IMR-90 (cell line): ENCODE measurements at regions not wholly inside any gene's neighbourhood (a gene's known extent, or its start where the extent isn't known, plus 50 kb on each side); places are given as distances from the start of the nearest gene placed in this dataset.

Experiments used
- ATAC-seq: fragments of 200-7000 bp; cut with Tn5 transposase; 2 replicates; pipeline ENCODE4 v1.9.1; 2020; ENCODE audit warnings: low read depth, mild to moderate bottlenecking, moderate library complexity
- BruUV-seq: library from RNA; stranded (reverse); fragments of 400-500 nt; replicated peaks from 2 replicates; lab custom pipeline; 2021; lab: Mats Ljungman, UMichigan
- CTCF ChIA-PET: fragments of 300-600 bp; formaldehyde crosslinking; extraction: SDS; loops from one replicate; lab custom pipeline; 2021; ENCODE audit warnings: antibody characterized with exemption; lab: Yijun Ruan, JAX
- POLR2A ChIA-PET: fragments of 300-600 bp; sonication (Branson Sonifier 250); formaldehyde crosslinking; loops from one replicate; lab custom pipeline; 2022; ENCODE audit warnings: antibody characterized with exemption; ENCODE audit not compliant: unreplicated experiment; lab: Charles Lee
- DNase-seq: peaks from one replicate; pipeline ENCODE4 v3.0.0; 2013
- H2AFZ ChIP-seq: replicated peaks from 2 replicates; pipeline ENCODE3; 2013; ENCODE audit warnings: low read length, mild to moderate bottlenecking; ENCODE audit not compliant: poor library complexity
- H2AK5ac ChIP-seq: 2 replicates; pipeline ENCODE4 v1.6.1; 2013; ENCODE audit warnings: low read depth, low read length, inconsistent platforms
- H2AK9ac ChIP-seq: replicated peaks from 2 replicates; pipeline ENCODE3; 2013; ENCODE audit warnings: mild to moderate bottlenecking, low read depth, low read length, moderate library complexity; ENCODE audit not compliant: poor library complexity
- H2BK120ac ChIP-seq: 2 replicates; pipeline ENCODE4 v1.6.1; 2013; ENCODE audit warnings: low read depth, low read length, inconsistent platforms
- H2BK15ac ChIP-seq: 3 replicates; pipeline ENCODE4 v1.6.1; 2013; ENCODE audit warnings: low read depth, low read length, inconsistent platforms
- H2BK20ac ChIP-seq: 2 replicates; pipeline ENCODE4 v1.6.1; 2013; ENCODE audit warnings: low read depth, mild to moderate bottlenecking, inconsistent platforms, low read length, moderate library complexity
- H2BK5ac ChIP-seq: 2 replicates; pipeline ENCODE4 v1.6.1; 2013; ENCODE audit warnings: mild to moderate bottlenecking, low read depth, low read length, inconsistent platforms; ENCODE audit not compliant: poor library complexity, severe bottlenecking
- H3K14ac ChIP-seq: replicated peaks from 2 replicates; pipeline ENCODE4 v1.6.1; 2013; ENCODE audit warnings: low read depth, low read length, inconsistent platforms
- H3K18ac ChIP-seq: 2 replicates; pipeline ENCODE4 v1.6.1; 2013; ENCODE audit warnings: low read depth, low read length, control low read depth
- H3K23ac ChIP-seq: 2 replicates; pipeline ENCODE4 v1.6.1; 2013; ENCODE audit warnings: low read depth, low read length, inconsistent platforms
- H3K27ac ChIP-seq: 2 replicates; pipeline ENCODE4 v1.5.1; 2013; ENCODE audit warnings: mild to moderate bottlenecking, control low read depth, low read length; ENCODE audit not compliant: insufficient read depth
- H3K27me3 ChIP-seq: 2 replicates; pipeline ENCODE4 v1.6.1; 2013; ENCODE audit warnings: low read length; ENCODE audit not compliant: control insufficient read depth, insufficient read depth
- H3K36me3 ChIP-seq: 2 replicates; pipeline ENCODE4 v1.6.1; 2013; ENCODE audit warnings: low read length, mixed read lengths; ENCODE audit not compliant: control insufficient read depth, insufficient read depth
- H3K4ac ChIP-seq: 2 replicates; pipeline ENCODE4 v1.6.1; 2013; ENCODE audit warnings: low read depth, low read length, inconsistent platforms
- H3K4me1 ChIP-seq: 2 replicates; pipeline ENCODE4 v1.6.1; 2013; ENCODE audit warnings: low read length, mixed read lengths; ENCODE audit not compliant: control insufficient read depth, insufficient read depth
- H3K4me2 ChIP-seq: 2 replicates; pipeline ENCODE4 v1.6.1; 2013; ENCODE audit warnings: low read depth, mild to moderate bottlenecking, control low read depth, low read length, moderate library complexity
- H3K4me3 ChIP-seq: 2 replicates; pipeline ENCODE4 v1.5.1; 2013; ENCODE audit warnings: low read depth, mild to moderate bottlenecking, control low read depth, low read length, moderate library complexity; ENCODE audit not compliant: insufficient read depth
- H3K56ac ChIP-seq: 2 replicates; pipeline ENCODE4 v1.6.1; 2013; ENCODE audit warnings: low read length, inconsistent platforms; ENCODE audit not compliant: insufficient read depth; ENCODE audit errors: extremely low read depth
- H3K79me1 ChIP-seq, 2 experiments: 2 replicates each; pipeline ENCODE4 v1.6.1; 2013; ENCODE audit warnings: low read length in 2 of 2, inconsistent platforms in 1 of 2, low read depth in 1 of 2
- H3K9ac ChIP-seq: 2 replicates; pipeline ENCODE4 v1.6.1; 2013; ENCODE audit warnings: low read depth, low read length, control low read depth
- H3K9me1 ChIP-seq: 2 replicates; pipeline ENCODE4 v1.6.1; 2013; ENCODE audit warnings: low read length, inconsistent platforms; ENCODE audit not compliant: insufficient read depth
- H3K9me3 ChIP-seq: 2 replicates; pipeline ENCODE4 v1.6.1; 2013; ENCODE audit warnings: low read length; ENCODE audit not compliant: control insufficient read depth, insufficient read depth
- H4K20me1 ChIP-seq: 2 replicates; pipeline ENCODE4 v1.6.1; 2013; ENCODE audit warnings: low read length, inconsistent platforms; ENCODE audit not compliant: insufficient read depth
- H4K5ac ChIP-seq: 2 replicates; pipeline ENCODE4 v1.6.1; 2013; ENCODE audit warnings: mild to moderate bottlenecking, low read depth, low read length, control low read depth
- H4K8ac ChIP-seq, 2 experiments: 2 replicates each; pipeline ENCODE4 v1.6.1; 2013; ENCODE audit warnings: low read depth in 2 of 2, low read length in 2 of 2, control low read depth in 1 of 2, inconsistent platforms in 1 of 2
- H4K91ac ChIP-seq: 2 replicates; pipeline ENCODE4 v1.6.1; 2013; ENCODE audit warnings: low read depth, low read length, inconsistent platforms; ENCODE audit not compliant: insufficient read depth
- BHLHE40 ChIP-seq: fragments of 150-350 bp; IDR thresholded peaks from 2 replicates; pipeline ENCODE4 v1.6.1; 2016; ENCODE audit warnings: mild to moderate bottlenecking, low read depth, low read length
- CEBPB ChIP-seq: IDR thresholded peaks from 2 replicates; pipeline ENCODE4 v1.6.1; 2012; ENCODE audit warnings: low read depth, low read length, improper control_type of control experiment
- CHD1 ChIP-seq: IDR thresholded peaks from 2 replicates; pipeline ENCODE4 v1.6.1; 2012; ENCODE audit warnings: low read depth, low read length, improper control_type of control experiment
- FOS ChIP-seq: fragments of 150-350 bp; IDR thresholded peaks from 2 replicates; pipeline ENCODE4 v1.6.1; 2016; ENCODE audit warnings: low read depth, low read length
- MAFK ChIP-seq: IDR thresholded peaks from 2 replicates; pipeline ENCODE4 v1.6.1; 2012; ENCODE audit warnings: low read depth, low read length, improper control_type of control experiment
- MAZ ChIP-seq: IDR thresholded peaks from 2 replicates; pipeline ENCODE4 v1.6.1; 2012; ENCODE audit warnings: low read depth, mild to moderate bottlenecking, low read length, improper control_type of control experiment, moderate library complexity, borderline replicate concordance
- MXI1 ChIP-seq: IDR thresholded peaks from 2 replicates; pipeline ENCODE4 v1.6.1; 2012; ENCODE audit warnings: low read depth, mild to moderate bottlenecking, low read length, moderate library complexity, borderline replicate concordance
- NFE2L2 ChIP-seq: fragments of 150-350 bp; IDR thresholded peaks from 2 replicates; pipeline ENCODE4 v1.6.1; 2016; ENCODE audit warnings: low read depth, mild to moderate bottlenecking, low read length
- POLR2A ChIP-seq: IDR thresholded peaks from 2 replicates; pipeline ENCODE4 v1.6.1; 2012; ENCODE audit warnings: mild to moderate bottlenecking, low read depth, low read length
- RAD21 ChIP-seq: IDR thresholded peaks from 2 replicates; pipeline ENCODE4 v1.6.1; 2012; ENCODE audit warnings: low read length, improper control_type of control experiment
- RCOR1 ChIP-seq: IDR thresholded peaks from 2 replicates; pipeline ENCODE4 v1.6.1; 2012; ENCODE audit warnings: mild to moderate bottlenecking, low read length, improper control_type of control experiment; ENCODE audit not compliant: insufficient replicate concordance
- SMC3 ChIP-seq: fragments of 150-350 bp; IDR thresholded peaks from 2 replicates; pipeline ENCODE4 v1.6.1; 2016; ENCODE audit warnings: low read depth, mild to moderate bottlenecking, antibody characterized with exemption, low read length, moderate library complexity
- WGBS, 2 experiments: methylation state at CpG; one replicate each; pipeline versions ENCODE4 v1.1.5 to v1.1.7; 2013; ENCODE audit warnings: missing lambda C conversion rate in 2 of 2; ENCODE audit not compliant: insufficient read length in 1 of 2; ENCODE audit errors: extremely low coverage in 2 of 2; 5-methylcytosine and 5-hydroxymethylcytosine counted together
- dilution Hi-C: fragments of 300-500 bp; cut with HindIII; formaldehyde crosslinking; loops from one replicate; pipeline ENCODE4 v1.14.3; 2018; ENCODE audit warnings: low sequenced_read_pairs; ENCODE audit not compliant: unreplicated experiment
- in situ Hi-C: fragments of 300-500 bp; cut with MboI; formaldehyde crosslinking; loops from 3 replicates; pipeline ENCODE4 v1.14.3; 2019; ENCODE audit warnings: low sequenced_read_pairs, inconsistent platforms, mixed read lengths
- intact Hi-C: fragments of 100-400 bp; cut with micrococcal nuclease; formaldehyde crosslinking; loops from 2 replicates; pipeline ENCODE4 v1.10.0; 2022
- TF ChIP-seq, protein P1 (sequence below): fragments of 150-350 bp; IDR thresholded peaks from 2 replicates; pipeline ENCODE4 v1.6.1; 2017; ENCODE audit warnings: mild to moderate bottlenecking, antibody characterized with exemption, low read length, low read depth
- TF ChIP-seq, protein P2 (sequence below): conservative IDR thresholded peaks from 2 replicates; pipeline ENCODE4 v1.5.1; 2012; ENCODE audit warnings: mild to moderate bottlenecking, low read depth, low read length, improper control_type of control experiment

DNA sequence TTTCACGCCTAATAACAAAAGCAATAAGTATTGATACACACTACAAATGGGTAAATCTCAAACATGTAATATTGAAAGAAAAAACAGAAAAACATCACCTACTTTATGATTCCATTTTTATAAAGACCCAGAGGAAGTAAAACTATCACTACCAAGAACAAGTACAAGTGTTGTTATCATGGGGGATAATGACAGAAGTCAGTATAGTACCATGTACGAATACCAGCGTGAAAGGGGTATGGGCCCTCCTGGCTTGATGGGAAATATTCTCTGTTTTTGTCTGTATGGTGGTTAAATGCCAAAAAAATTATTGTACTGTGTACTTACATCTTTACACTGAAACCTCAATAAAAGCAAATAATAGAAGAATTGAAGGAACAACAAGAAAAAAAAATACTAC, 665.7 kb downstream of the TMEM182 start:
- WGBS, 2 experiments = no CpG with 5 or more reads among the region's 3 CpGs
- no peak overlapping the region for H3K4ac ChIP-seq
- no TSS peak for BruUV-seq
- no peak overlapping the region for H3K4me3 ChIP-seq
- no peak overlapping the region for H3K9ac ChIP-seq
- no peak overlapping the region for H2AK5ac ChIP-seq
- intact Hi-C loops (no loop called here), in situ Hi-C loops (no loop called here), dilution Hi-C loops (no loop called here)
- H3K36me3 ChIP-seq = no peaks in the 10 kb centered on the region
- no peaks in the 10 kb centered on the region for H3K27me3 ChIP-seq
- no peak overlapping the region for H3K56ac ChIP-seq
- H2BK5ac ChIP-seq = no peak overlapping the region
- no peak overlapping the region for H2BK120ac ChIP-seq
- CTCF ChIA-PET = no interaction called here
- no peak overlapping the region for H2AFZ ChIP-seq
- H3K27ac ChIP-seq = no peak overlapping the region
- no peak for DNase-seq
- H3K9me1 ChIP-seq = no peaks in the 10 kb centered on the region
- POLR2A ChIA-PET = no interaction called here
- peaks cover 11% of the 10 kb centered on the region; the same call in 1 of the 2 replicates for H3K9me3 ChIP-seq
- H4K8ac ChIP-seq = no peak overlapping the region
- no peak overlapping the region for H3K23ac ChIP-seq
- H3K14ac ChIP-seq = no peak overlapping the region
- H4K5ac ChIP-seq = no peak overlapping the region
- no peak overlapping the region for H2BK15ac ChIP-seq
- no peaks in the 10 kb centered on the region for H4K20me1 ChIP-seq
- no peak overlapping the region for H3K18ac ChIP-seq
- H2AK9ac ChIP-seq = no peak overlapping the region
- no peak for ATAC-seq
- no peak overlapping the region for H3K4me2 ChIP-seq
- no peaks in the 10 kb centered on the region for H3K4me1 ChIP-seq
- TF ChIP-seq RAD21 = no peak
- no peak for TF ChIP-seq CEBPB
- TF ChIP-seq, protein P1, sequence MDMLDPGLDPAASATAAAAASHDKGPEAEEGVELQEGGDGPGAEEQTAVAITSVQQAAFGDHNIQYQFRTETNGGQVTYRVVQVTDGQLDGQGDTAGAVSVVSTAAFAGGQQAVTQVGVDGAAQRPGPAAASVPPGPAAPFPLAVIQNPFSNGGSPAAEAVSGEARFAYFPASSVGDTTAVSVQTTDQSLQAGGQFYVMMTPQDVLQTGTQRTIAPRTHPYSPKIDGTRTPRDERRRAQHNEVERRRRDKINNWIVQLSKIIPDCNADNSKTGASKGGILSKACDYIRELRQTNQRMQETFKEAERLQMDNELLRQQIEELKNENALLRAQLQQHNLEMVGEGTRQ = no peak
- no peak for TF ChIP-seq NFE2L2
- no peak for TF ChIP-seq FOS
- TF ChIP-seq MAFK = no peak
- TF ChIP-seq MAZ = no peak
- TF ChIP-seq MXI1 = no peak
- no peak for TF ChIP-seq CHD1
- TF ChIP-seq SMC3 = no peak
- no peak for TF ChIP-seq POLR2A
- TF ChIP-seq RCOR1 = no peak
- no peak for TF ChIP-seq BHLHE40
- TF ChIP-seq, protein P2, sequence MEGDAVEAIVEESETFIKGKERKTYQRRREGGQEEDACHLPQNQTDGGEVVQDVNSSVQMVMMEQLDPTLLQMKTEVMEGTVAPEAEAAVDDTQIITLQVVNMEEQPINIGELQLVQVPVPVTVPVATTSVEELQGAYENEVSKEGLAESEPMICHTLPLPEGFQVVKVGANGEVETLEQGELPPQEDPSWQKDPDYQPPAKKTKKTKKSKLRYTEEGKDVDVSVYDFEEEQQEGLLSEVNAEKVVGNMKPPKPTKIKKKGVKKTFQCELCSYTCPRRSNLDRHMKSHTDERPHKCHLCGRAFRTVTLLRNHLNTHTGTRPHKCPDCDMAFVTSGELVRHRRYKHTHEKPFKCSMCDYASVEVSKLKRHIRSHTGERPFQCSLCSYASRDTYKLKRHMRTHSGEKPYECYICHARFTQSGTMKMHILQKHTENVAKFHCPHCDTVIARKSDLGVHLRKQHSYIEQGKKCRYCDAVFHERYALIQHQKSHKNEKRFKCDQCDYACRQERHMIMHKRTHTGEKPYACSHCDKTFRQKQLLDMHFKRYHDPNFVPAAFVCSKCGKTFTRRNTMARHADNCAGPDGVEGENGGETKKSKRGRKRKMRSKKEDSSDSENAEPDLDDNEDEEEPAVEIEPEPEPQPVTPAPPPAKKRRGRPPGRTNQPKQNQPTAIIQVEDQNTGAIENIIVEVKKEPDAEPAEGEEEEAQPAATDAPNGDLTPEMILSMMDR = no peak
- no peak overlapping the region for H2BK20ac ChIP-seq
- H3K79me1 ChIP-seq = no peaks in the 10 kb centered on the region
- no peak overlapping the region for H4K91ac ChIP-seq
